HepG2 (cell line): ENCODE measurements at regions not wholly inside any gene's neighbourhood (a gene's known extent, or its start where the extent isn't known, plus 50 kb on each side); places are given as distances from the start of the nearest gene placed in this dataset.

Experiments used
- ATAC-seq: fragments of 200-7000 bp; cut with Tn5 transposase; 3 replicates; pipeline ENCODE4 v1.9.1; 2020; ENCODE audit warnings: mild to moderate bottlenecking, moderate library complexity
- BruUV-seq: library from RNA; stranded (reverse); fragments of 400-500 nt; replicated peaks from 2 replicates; lab custom pipeline; 2021; lab: Mats Ljungman, UMichigan
- CTCF ChIA-PET: fragments of 300-600 bp; formaldehyde crosslinking; extraction: SDS; loops from one replicate; lab custom pipeline; 2021; ENCODE audit warnings: low total read pairs, inconsistent platforms, low intra/inter-chr PET ratio; lab: Yijun Ruan, JAX
- POLR2A ChIA-PET: fragments of 350-600 bp; sonication (Branson Sonifier 250); formaldehyde crosslinking; loops from one replicate; lab custom pipeline; 2020; ENCODE audit warnings: antibody characterized with exemption, inconsistent platforms; lab: Yijun Ruan, JAX
- DNase-seq: peaks from one replicate; pipeline ENCODE4 v3.0.0-alpha.2; 2015; ENCODE audit warnings: low spot score
- FAIRE-seq: peaks from 3 replicates; lab custom pipeline; 2011; peaks lifted over from hg19 to GRCh38; lab: Jason Lieb, UNC
- H2AFZ ChIP-seq: one replicate; pipeline ENCODE4 v1.6.1; 2011; ENCODE audit warnings: low read length, inconsistent platforms
- H3K27ac ChIP-seq: fragments of 300-600 bp; 3 replicates; pipeline ENCODE4 v1.8.0; 2011; ENCODE audit warnings: mixed run types, mild to moderate bottlenecking, mixed read lengths, low read length, inconsistent platforms; ENCODE audit not compliant: insufficient read depth; ENCODE audit errors: extremely low read length
- H3K27me3 ChIP-seq, 2 experiments: fragments of 200-600 bp in 1 of 2; 2 replicates in 1 of 2; 3 replicates in 1 of 2; pipeline versions ENCODE4 v1.6.0 to v1.8.0; 2011; ENCODE audit warnings: low read length in 2 of 2, mild to moderate bottlenecking in 2 of 2, moderate library complexity in 2 of 2, inconsistent platforms in 1 of 2; ENCODE audit not compliant: insufficient read depth in 2 of 2, control insufficient read depth in 1 of 2
- H3K36me3 ChIP-seq, 2 experiments: fragments of 200-600 bp in 1 of 2; replicated peaks in 1 of 2; 2 replicates in 1 of 2; 3 replicates in 1 of 2; pipeline versions ENCODE4 v1.5.1 to v1.8.0; 2011; ENCODE audit warnings: low read length in 2 of 2, inconsistent platforms in 1 of 2; ENCODE audit not compliant: insufficient read depth in 2 of 2, control insufficient read depth in 1 of 2
- H3K4me1 ChIP-seq: 2 replicates; pipeline ENCODE4 v1.5.1; 2012; ENCODE audit warnings: low read length, inconsistent platforms; ENCODE audit not compliant: insufficient read depth
- H3K4me2 ChIP-seq: 2 replicates; pipeline ENCODE4 v1.6.0; 2011; ENCODE audit warnings: low read depth, low read length, inconsistent platforms
- H3K4me3 ChIP-seq, 3 experiments: fragments of 200-600 bp in 1 of 3; sonication (generic), shearing (Covaris generic) in 1 of 3; replicated peaks in 1 of 3; 2 replicates each; pipeline ENCODE4 v1.5.1; 2011 to 2016; ENCODE audit warnings: low read length in 3 of 3, inconsistent platforms in 2 of 3, low read depth in 2 of 3, mild to moderate bottlenecking in 2 of 3, control low read depth in 1 of 3, mixed read lengths in 1 of 3; ENCODE audit not compliant: insufficient read depth in 1 of 3
- H3K79me2 ChIP-seq: one replicate; pipeline ENCODE4 v1.6.1; 2011; ENCODE audit warnings: low read length, inconsistent platforms; ENCODE audit not compliant: insufficient read depth
- H3K9ac ChIP-seq: 2 replicates; pipeline ENCODE4 v1.6.0; 2011; ENCODE audit warnings: mild to moderate bottlenecking, low read depth, low read length, inconsistent platforms; ENCODE audit not compliant: insufficient read depth
- H3K9me3 ChIP-seq: 2 replicates; pipeline ENCODE4 v1.5.1; 2012; ENCODE audit warnings: mild to moderate bottlenecking, low read length
- H4K20me1 ChIP-seq: 2 replicates; pipeline ENCODE4 v1.6.0; 2011; ENCODE audit warnings: inconsistent platforms, mild to moderate bottlenecking, low read length, moderate library complexity; ENCODE audit not compliant: insufficient read depth
- GMEB1 ChIP-seq: sonication (generic); formaldehyde crosslinking; IDR thresholded peaks from 2 replicates; pipeline ENCODE4 v1.5.1; 2020; ENCODE audit warnings: missing genetic modification reagents, mild to moderate bottlenecking, borderline replicate concordance
- HOXA3 ChIP-seq: sonication (generic); formaldehyde crosslinking; IDR thresholded peaks from 2 replicates; pipeline ENCODE4 v1.5.0; 2020; ENCODE audit warnings: missing genetic modification reagents
- HOXA7 ChIP-seq: sonication (generic); formaldehyde crosslinking; IDR thresholded peaks from 2 replicates; pipeline ENCODE4 v1.8.1; 2022; ENCODE audit warnings: mild to moderate bottlenecking, missing genetic modification reagents, moderate library complexity
- NFIB ChIP-seq: sonication (generic); formaldehyde crosslinking; IDR thresholded peaks from 2 replicates; pipeline ENCODE4 v1.9.0; 2021; ENCODE audit warnings: missing genetic modification reagents, mild to moderate bottlenecking, borderline replicate concordance
- PRDM4 ChIP-seq: sonication (generic); formaldehyde crosslinking; IDR thresholded peaks from 2 replicates; pipeline ENCODE4 v1.9.0; 2021; ENCODE audit warnings: missing genetic modification reagents, borderline replicate concordance
- SCMH1 ChIP-seq: sonication (generic); formaldehyde crosslinking; IDR thresholded peaks from 2 replicates; pipeline ENCODE4 v1.9.0; 2021; ENCODE audit warnings: missing genetic modification reagents, mild to moderate bottlenecking, borderline replicate concordance
- SOX5 ChIP-seq: IDR thresholded peaks from 2 replicates; pipeline ENCODE4 v1.6.1; 2016; ENCODE audit warnings: borderline replicate concordance
- SSRP1 ChIP-seq: IDR thresholded peaks from 2 replicates; pipeline ENCODE4 v1.6.1; 2016; ENCODE audit warnings: control low read depth
- ZBTB25 ChIP-seq: IDR thresholded peaks from 2 replicates; pipeline ENCODE4 v1.6.1; 2018; ENCODE audit warnings: missing genetic modification reagents
- ZBTB39 ChIP-seq: sonication (generic); formaldehyde crosslinking; IDR thresholded peaks from 2 replicates; pipeline ENCODE4 v1.5.0; 2020; ENCODE audit warnings: missing genetic modification reagents
- ZFP90 ChIP-seq: sonication (generic); formaldehyde crosslinking; IDR thresholded peaks from 2 replicates; pipeline ENCODE4 v1.8.0; 2022; ENCODE audit warnings: missing genetic modification reagents, mild to moderate bottlenecking, inconsistent platforms, borderline replicate concordance
- ZNF569 ChIP-seq: sonication (generic); formaldehyde crosslinking; IDR thresholded peaks from 2 replicates; pipeline ENCODE4 v1.5.0; 2020; ENCODE audit warnings: mild to moderate bottlenecking, missing genetic modification reagents, moderate library complexity, borderline replicate concordance
- ZUFSP ChIP-seq: sonication (generic); formaldehyde crosslinking; IDR thresholded peaks from 2 replicates; pipeline ENCODE4 v1.9.0; 2021; ENCODE audit warnings: missing genetic modification reagents, mild to moderate bottlenecking, borderline replicate concordance
- WGBS: methylation state at CpG from one replicate; pipeline ENCODE4 v1.1.6; 2017; ENCODE audit warnings: low lambda C conversion rate; 5-methylcytosine and 5-hydroxymethylcytosine counted together
- in situ Hi-C: cut with HindIII; loops from 2 replicates; pipeline ENCODE4 v1.10.0; 2017; ENCODE audit warnings: low pct_unique_long_range_greater_than_20kb; ENCODE audit not compliant: extremely low pct_ligation_motif_present
- intact Hi-C: fragments of 100-400 bp; cut with micrococcal nuclease; formaldehyde crosslinking; loops from one replicate; pipeline ENCODE4 v1.10.0; 2022; ENCODE audit not compliant: unreplicated experiment

GRCh38 chr10:36675458-36675880 is 449.9 kb upstream of the ANKRD30A start:
- no peak for DNase-seq
- POLR2A ChIA-PET: no interaction called here
- Histone ChIP-seq H3K4me3 (no peak overlapping the region), H3K27ac (no peak overlapping the region), H3K9me3 (no peaks in the 10 kb centered on the region), H3K4me1 (no peaks in the 10 kb centered on the region), H4K20me1 (no peaks in the 10 kb centered on the region), H3K4me2 (no peak overlapping the region), H3K9ac (no peak overlapping the region), H3K36me3 (no peaks in the 10 kb centered on the region), H2AFZ (no peak overlapping the region), H3K27me3 (no peaks in the 10 kb centered on the region), H3K79me2 (no peaks in the 10 kb centered on the region)
- CTCF ChIA-PET: no interaction called here
- intact Hi-C loops: no loop called here
- no TSS peak for BruUV-seq
- in situ Hi-C loops: no loop called here
- TF ChIP-seq GMEB1 (CRISPR knock-in tag) (no peak), PRDM4 (CRISPR knock-in tag) (no peak), HOXA3 (no peak), SSRP1 (CRISPR knock-in tag) (no peak), SCMH1 (CRISPR knock-in tag) (no peak), ZNF569 (no peak), ZBTB25 (CRISPR knock-in tag) (no peak), SOX5 (no peak), HOXA7 (CRISPR knock-in tag) (no peak), ZBTB39 (CRISPR knock-in tag) (no peak), ZFP90 (CRISPR knock-in tag) (no peak), NFIB (CRISPR knock-in tag) (no peak), ZUFSP (no peak)
- WGBS: 15% methylated on average over 4 of the region's 4 CpGs
- no peak for ATAC-seq
- FAIRE-seq: no peak
